SIG-M5 treated with dmso at 0.1 percent for 504 hours (cell line): ENCODE measurements at regions not wholly inside any gene's neighbourhood (a gene's known extent, or its start where the extent isn't known, plus 50 kb on each side); places are given as distances from the start of the nearest gene placed in this dataset.
"Not testable (repeated sequence)": the region's sequence is repeated elsewhere in the genome, so short reads cannot be mapped to it uniquely, and the experiment has no call there.

ENCODE experiments used
- DNase-seq: peaks from one replicate; lab custom pipeline; 2025; ENCODE audit not compliant: unreplicated experiment; lab: John Stamatoyannopoulos, UW

GRCh38 chr1:217138799-217139466 is 415.7 kb upstream of the ESRRG start:
- no peak for DNase-seq

- no peak for DNase-seq
Observed at GRCh38 chr1:217138173-217138765, 415.0 kb upstream of the ESRRG start.

- DNase-seq = no peak
Observed at GRCh38 chr1:217137210-217137881, 414.1 kb upstream of the ESRRG start.

GRCh38 chr1:217136895-217137205 is 413.6 kb upstream of the ESRRG start:
- DNase-seq = no peak

- no peak for DNase-seq
Observed at GRCh38 chr1:217135987-217136894, 413.0 kb upstream of the ESRRG start.

GRCh38 chr1:217135569-217135915 is 412.3 kb upstream of the ESRRG start:
- DNase-seq = no peak

- DNase-seq = no peak
Observed at GRCh38 chr1:217134857-217135568, 411.8 kb upstream of the ESRRG start.

GRCh38 chr1:217133958-217134856 is 411.0 kb upstream of the ESRRG start:
- DNase-seq = no peak

GRCh38 chr1:217133092-217133491 is 409.9 kb upstream of the ESRRG start:
- DNase-seq = no peak

- not testable (repeated sequence) for DNase-seq
Observed at GRCh38 chr1:217123340-217123739, 400.1 kb upstream of the ESRRG start.

GRCh38 chr1:217117973-217118465 is 394.8 kb upstream of the ESRRG start:
- DNase-seq = no peak

GRCh38 chr1:217115404-217116380 is 392.5 kb upstream of the ESRRG start:
- DNase-seq = no peak

- no peak for DNase-seq
Observed at GRCh38 chr1:217109928-217110327, 386.7 kb upstream of the ESRRG start.

GRCh38 chr1:217106231-217106901 is 383.1 kb upstream of the ESRRG start:
- DNase-seq = no peak

GRCh38 chr1:217105437-217105836 is 382.2 kb upstream of the ESRRG start:
- DNase-seq = no peak

GRCh38 chr1:217097819-217098218 is 374.6 kb upstream of the ESRRG start:
- DNase-seq = no peak

- DNase-seq = no peak
Observed at GRCh38 chr1:217096200-217096599, 373.0 kb upstream of the ESRRG start.

GRCh38 chr1:217095050-217095622 is 371.9 kb upstream of the ESRRG start:
- DNase-seq = no peak
